ENCODE measurements at regions not wholly inside any gene's neighbourhood (a gene's known extent, or its start where the extent isn't known, plus 50 kb on each side); places are given as distances from the start of the nearest gene placed in this dataset.

DNA sequence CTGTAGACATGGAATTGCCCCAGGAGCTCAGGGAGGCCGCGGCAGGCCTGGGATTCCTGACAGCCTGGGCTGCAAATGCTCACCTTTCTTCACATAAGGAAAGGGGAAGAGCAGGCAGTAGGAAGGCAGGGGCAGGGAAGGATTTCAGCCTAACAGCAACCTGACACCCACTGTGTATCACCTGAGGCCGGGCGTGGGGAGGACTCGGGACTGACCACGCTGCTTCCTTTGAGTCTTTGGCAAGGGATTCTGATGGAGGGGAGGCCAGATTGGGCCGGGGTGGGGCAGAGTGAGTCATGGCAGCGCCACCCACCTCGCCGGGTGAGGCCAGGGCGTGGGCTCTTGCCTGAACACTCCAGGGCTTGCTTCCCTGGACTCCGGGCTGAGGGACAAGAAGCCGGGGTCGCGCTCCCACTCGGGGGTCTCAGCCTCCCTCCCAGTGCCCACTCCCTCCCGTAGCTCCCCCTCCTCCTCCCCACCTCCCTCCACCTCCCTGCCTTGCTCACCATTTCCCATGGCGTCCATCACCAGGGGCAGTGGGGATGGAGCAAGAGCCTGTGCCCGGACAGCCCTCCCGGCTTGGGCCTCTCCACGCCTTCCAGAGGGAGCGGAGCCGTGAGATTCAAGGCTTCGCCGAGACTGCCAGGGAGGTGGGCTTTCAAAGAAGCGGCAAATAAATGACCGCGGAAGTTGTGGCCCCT, 247.9 kb upstream of the RTL1 start:
- no peak for DNase-seq

DNA sequence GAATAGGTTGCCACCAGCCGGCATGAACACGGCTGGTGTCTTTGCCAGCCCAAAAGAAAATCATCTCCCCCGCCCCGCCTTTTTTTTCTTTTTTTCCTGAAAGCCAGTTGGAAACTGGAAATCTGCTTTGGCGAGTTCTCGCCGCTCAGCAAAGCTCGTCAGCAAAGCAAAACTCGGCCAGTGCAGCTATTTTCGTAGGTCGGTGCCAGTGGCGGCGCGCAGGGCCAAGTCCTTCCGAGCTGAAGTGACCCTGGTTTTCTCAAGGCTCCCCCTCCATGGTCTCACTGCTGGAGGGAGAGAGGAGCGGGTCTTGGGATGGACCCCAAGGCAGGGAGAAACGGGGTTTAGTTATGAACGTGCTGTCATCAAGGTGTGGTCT, 248.4 kb upstream of the RTL1 start:
- DNase-seq, result no peak

DNA sequence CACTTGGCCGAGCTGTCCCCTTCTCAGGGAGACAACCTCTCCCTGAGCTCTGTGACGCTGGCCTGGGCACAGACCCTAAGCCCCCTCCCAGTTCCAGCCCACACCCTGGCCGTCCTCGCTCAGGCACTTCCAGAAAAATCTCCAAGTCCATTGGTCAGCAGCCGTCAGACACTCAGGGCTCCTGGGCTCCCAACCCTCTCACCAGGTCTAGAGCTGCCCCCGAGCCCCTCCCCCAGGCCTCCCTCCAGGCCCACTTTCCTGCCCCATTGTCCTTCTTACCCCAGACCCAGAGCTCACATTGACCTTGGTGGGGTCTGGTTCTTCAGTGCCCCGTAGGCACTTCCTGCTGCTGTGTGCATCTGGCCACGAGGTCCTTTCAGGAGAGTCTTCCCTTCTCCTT, 249.3 kb upstream of the RTL1 start:
- no peak for DNase-seq

DNA sequence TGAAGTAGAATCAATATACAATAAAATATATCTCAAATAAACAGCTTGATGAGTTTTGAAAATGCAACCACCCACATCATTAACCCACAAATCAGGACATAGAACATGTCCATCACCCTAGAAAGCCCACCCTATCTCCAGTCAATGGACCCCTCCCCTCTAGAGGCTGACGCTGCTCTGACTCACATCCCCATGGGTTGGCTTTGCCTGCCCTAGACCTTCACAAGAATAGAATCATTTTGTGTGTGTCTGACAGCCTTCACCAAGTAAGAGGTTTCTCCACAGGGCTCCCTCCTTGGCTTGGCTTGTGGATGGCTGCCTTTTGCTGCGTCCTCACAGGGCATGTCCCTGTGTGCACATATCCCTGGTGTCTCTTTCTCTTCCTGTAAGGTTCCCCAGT, 250.2 kb upstream of the RTL1 start:
- no peak for DNase-seq

DNA sequence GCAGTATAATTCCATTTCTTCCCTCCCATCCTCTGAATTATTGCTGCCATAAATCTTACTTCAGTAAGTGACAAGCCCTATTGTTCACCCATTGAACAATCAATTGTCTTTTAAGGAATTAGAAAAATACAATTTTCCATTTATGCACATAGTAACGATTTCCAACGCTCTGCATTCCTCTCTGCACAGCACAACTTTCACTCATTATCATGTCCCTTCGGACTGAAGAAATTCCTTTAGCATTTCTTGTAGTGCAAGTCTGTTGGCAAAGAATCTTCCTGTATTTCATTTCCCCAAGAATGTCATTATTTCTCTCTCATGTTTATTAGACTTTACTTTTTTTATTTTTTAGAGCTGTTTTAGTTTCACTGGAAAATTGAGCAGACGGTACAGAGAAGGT, 252.1 kb upstream of the RTL1 start:
- no peak for DNase-seq

- no peak for DNase-seq
Measured at GRCh38 chr14:101167428-101167827, 263.9 kb upstream of the RTL1 start.

GRCh38 chr14:101169267-101169666, 265.7 kb upstream of the RTL1 start:
- no peak for DNase-seq

DNA sequence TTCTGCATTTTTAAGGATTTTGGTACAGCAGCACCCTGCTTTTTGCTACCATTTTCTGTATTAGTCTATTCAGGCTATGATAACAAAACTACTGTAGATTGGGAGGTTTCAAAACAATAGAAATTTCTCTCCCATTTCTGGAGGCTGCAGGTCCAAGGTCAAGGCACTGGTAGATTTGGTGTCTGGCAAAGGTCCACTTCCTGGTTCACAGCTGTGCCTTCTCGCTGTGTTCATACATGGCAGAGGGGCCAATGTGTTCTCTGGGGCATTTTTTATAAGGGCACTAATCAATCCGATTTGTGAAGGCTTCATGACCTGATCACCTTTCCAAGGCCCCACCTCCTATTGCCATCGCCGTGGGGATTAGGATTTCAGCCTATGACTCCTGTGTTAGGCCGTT, 268.1 kb upstream of the RTL1 start:
- no peak for DNase-seq

DNA sequence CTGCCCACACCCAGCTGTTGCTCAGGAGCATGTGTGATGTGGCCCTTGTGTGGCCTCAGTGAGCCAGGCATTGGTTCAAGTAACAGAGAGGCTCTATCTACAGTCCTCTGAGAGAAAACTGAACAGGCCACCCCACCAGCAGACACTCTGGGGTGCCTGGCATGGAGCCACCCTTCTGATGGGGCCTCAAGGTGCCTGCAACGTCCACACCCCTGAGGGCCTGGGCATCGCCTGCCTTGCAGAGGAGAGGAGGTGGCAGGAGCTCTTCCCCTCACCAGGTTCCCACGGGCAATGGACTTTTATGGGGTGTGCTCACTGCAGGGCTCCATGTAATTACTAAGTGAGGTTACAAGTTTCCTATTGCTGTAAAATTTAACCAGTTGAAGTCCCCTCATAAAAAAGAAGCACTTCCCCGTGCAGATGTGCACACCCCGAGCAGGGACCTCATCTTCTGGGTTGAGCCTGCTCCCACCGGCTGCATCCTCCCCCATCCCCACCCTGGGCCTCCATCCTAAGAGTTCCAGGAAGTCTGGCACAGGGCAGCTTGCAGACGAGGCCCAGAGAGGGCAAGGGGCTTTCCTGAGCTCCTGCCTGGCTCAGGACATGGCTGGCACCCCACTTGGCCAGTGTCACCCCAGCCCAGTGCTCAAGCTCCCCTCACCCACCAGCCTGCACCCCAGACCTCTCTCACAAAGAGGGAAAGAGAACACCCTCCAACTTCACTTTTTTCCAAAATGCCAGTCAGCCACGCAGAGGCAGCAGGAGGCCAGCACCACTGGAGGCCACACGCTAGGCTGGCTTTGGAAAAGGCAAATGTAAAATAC, 270.4 kb upstream of the RTL1 start:
- no peak for DNase-seq

- DNase-seq, result no peak
Measured at GRCh38 chr14:101174522-101174838, 271.0 kb upstream of the RTL1 start.

DNA sequence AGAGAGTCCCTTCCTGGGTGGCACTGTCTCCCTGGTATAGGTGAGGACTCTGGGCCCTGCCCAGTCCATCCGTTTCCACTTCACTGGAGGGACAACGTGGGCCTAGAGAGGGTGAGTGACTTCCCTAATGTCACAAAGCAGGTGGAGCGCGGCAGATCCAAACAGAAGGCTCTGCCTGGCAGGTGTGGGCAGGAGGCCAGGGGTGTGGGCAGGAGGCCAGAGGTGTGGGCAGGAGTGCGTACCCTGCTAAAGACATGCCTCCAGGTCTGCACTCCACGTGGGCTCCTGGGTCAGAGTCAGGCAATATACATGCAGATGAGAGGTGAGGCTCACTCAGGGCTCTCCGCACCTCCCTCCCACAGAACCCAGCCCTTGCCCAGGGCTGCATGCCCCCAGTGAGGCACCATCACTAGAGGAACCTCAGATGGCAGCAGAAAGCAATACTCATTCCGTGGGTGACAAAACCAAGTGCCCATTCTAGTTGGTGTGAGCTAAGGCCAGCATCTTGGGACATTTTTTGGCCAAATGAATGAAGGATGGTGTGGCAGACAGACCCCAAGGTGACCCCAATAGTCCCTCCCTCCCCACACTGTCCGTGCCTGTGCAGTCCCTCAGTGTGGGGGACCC, 271.6 kb upstream of the RTL1 start:
- DNase-seq, result no peak

- no peak for DNase-seq
Measured at GRCh38 chr14:101175731-101176534, 272.4 kb upstream of the RTL1 start.

DNA sequence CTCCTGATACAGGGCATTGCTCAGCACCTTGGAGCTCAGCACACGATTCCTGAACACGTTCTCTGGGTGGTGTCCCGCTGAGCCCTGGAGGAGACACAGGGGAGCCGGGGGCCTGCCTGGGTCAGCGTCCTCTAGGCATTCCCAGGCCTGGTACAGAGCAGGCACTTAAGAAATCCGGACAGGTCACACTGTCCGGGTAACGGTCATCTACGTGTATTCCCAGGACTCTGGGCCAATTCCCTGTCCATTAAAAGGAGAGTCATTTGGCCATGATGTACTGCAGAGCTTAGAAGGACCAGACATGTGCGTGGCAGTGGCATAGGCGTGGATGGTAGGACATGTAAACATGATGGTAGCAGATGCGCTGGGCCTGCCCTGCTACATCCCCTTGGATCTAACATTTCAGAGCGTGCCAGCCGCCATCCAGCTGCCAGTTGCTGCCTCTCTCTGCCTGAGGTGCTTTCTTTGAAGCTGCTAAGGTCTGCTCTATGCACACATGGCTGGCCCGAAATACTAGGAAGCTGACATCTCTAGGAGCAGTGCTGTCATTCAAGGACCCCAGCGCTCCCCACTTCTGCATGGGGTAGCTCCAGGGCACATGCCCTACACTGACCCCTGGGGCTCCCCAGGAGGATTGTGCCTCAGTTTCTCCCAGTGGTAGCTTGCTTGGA, 273.1 kb upstream of the RTL1 start:
- DNase-seq, result no peak

DNA sequence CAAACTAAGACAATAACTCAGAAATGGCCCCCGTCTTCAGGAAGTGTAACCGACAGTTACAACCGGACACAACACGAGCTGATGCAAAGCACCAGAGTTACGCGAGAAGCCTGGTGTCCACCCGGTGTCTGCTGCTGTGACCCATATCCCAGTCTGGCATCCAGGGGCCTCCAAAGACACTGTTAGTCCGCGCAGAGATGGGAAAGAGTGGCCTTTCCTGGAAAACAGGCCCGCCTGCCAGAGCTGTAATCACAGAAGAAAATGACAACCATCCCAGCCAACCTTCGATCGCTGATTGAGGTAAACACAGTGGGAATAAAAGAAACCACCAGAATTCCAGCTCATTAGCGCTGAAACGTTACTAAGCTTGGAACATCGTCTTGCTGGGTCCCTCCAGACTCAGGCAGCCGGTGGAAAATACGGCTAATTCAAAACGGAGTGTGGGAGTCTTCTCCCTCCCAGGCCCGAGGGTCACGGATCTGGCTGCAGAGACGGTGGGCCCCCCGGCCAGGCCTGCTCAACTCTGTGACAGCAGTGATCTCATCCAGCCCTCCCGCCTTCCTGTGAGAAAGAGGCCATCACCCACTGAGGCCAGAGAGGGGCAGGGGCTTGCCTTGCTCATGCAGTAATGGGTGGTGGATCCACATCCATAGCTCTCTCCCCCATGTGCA, 273.9 kb upstream of the RTL1 start:
- no peak for DNase-seq

DNA sequence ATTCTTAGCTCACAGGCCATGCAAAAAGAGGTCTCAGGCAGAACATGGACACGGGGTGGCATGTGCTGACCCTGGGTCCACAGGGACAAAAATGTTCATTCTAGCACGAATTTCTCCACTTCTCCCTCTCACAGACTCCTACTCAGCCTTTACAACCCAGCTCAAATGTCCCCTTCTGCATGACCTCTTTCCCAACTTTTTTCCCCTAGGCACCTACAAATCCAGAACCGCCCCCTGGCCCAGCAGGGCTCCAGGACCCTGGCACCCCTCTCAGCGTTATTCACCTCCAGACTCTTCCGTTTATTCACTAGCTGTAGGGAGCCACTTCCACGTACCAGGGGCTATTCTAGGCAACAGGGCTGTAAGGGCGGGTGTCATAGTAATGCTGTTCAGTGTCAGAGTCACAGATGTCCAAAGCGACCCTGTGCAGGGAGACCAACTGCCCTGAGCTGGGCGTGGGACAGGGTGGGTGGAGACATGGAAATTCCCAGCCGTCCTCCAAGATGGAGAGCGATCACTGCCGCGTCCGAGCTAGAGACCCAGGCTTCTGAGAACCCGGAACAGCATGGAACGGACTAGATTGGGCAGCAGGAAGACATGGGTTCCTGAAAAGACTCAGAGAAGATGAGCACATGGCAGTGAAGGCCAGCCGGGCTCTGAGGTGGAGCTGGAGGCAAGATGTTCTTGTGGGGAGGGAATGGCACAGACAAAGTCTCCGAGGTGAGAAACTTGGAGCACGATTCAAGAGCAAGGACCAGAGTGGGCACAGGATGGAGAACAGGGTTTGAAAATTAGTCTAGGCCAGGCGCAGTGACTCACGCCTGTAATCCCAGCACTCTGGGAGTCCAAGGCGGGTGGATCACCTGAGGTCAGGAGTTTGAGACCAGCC, 274.9 kb upstream of the RTL1 start:
- no peak for DNase-seq

GRCh38 chr14:101179691-101180211, 276.2 kb upstream of the RTL1 start:
- DNase-seq, result no peak

- no peak for DNase-seq
Measured at GRCh38 chr14:101181446-101182313, 278.2 kb upstream of the RTL1 start.

DNA sequence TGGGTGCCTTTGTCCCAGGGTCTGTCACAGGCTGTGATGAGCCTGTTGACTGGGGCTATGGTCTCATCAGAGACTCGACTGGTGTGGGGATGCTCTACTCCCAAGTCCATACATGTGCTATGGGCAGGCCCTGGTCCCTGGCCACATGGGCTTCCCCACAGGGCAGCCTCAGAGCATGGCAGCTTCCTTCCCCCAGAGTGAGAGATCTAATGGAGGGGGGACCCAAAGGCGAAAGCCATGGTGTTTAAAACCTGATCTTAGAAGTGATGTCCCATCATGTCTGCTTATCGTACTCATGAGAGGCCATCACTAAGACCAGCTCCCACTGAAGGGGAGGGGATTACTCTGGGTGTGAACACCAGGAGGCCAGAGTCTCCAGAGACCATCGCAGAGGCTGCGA, 279.0 kb upstream of the RTL1 start:
- DNase-seq, result no peak

GRCh38 chr14:101183376-101184103, 280.0 kb upstream of the RTL1 start:
- DNase-seq, result no peak

Data from activated naive CD4-positive, alpha-beta T cell treated with anti-CD3 and anti-CD28 coated beads, Interleukin-2, amount 50 U/mL, for 16 hours (primary cell).